ENCODE measurements at regions not wholly inside any gene's neighbourhood (a gene's known extent, or its start where the extent isn't known, plus 50 kb on each side); places are given as distances from the start of the nearest gene placed in this dataset.

DNA sequence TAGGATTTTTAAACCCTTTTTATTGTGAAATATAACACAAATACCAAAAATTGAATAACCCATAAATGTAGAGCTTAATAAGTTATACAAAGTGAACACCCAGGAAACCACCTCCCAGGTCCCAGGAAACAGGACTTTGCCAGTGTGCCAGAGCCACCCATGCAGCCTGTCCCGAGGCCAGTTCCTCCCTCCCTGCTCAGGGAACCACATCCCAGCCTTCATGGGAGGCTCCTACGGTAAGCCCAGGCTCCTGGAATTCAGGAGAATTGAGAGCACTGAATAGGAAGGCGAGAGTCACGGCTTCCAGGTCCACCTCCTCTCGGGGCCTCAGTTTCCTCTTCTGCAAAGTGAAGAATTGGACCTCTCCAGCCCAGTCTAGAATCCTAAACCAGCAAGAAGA lies 178.2 kb downstream of the TMEM132E start:
- H3K27ac ChIP-seq = no peak overlapping the region
- intact Hi-C loops (cut with DNase I) = no loop called here
- no peaks in the 10 kb centered on the region for H3K27me3 ChIP-seq
- DNase-seq = no peak
- no peak overlapping the region for H3K4me3 ChIP-seq
- WGBS, 4 donors = 84 to 89% (median 86%) methylated on average over 5 of the region's 5 CpGs
- no peaks in the 10 kb centered on the region for H3K36me3 ChIP-seq (replicated peaks in 1 of 2)
- no peak for TF ChIP-seq POLR2A (IDR thresholded peaks at IDR 0.05)
- TF ChIP-seq, protein P1, sequence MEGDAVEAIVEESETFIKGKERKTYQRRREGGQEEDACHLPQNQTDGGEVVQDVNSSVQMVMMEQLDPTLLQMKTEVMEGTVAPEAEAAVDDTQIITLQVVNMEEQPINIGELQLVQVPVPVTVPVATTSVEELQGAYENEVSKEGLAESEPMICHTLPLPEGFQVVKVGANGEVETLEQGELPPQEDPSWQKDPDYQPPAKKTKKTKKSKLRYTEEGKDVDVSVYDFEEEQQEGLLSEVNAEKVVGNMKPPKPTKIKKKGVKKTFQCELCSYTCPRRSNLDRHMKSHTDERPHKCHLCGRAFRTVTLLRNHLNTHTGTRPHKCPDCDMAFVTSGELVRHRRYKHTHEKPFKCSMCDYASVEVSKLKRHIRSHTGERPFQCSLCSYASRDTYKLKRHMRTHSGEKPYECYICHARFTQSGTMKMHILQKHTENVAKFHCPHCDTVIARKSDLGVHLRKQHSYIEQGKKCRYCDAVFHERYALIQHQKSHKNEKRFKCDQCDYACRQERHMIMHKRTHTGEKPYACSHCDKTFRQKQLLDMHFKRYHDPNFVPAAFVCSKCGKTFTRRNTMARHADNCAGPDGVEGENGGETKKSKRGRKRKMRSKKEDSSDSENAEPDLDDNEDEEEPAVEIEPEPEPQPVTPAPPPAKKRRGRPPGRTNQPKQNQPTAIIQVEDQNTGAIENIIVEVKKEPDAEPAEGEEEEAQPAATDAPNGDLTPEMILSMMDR (IDR thresholded peaks at IDR 0.05) = no peak
- H3K9me3 ChIP-seq (replicated peaks in 1 of 3) = no peaks in the 10 kb centered on the region
- H3K4me1 ChIP-seq (replicated peaks in 1 of 2) = peaks cover 3 to 4% of the 10 kb centered on the region in 2 donors

DNA sequence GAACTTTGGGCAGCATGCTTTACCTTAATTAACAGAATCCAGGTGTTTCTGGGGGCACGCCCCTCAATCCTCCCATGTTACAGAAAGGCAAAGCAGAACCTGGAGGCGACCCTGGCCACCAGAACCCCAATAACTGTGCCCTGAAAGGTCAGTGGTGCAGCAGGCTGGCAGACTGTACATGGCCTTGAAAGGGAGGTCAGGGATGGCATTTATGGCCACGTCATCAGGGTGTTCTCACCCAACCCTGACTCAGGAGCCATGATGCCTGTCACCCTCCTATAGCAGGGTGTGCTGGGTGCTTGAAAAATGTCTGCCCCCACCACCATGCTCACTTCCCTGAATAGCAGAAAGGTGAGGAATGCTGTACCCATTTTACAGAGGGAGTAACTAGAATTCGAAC lies 177.7 kb downstream of the TMEM132E start:
- no peaks in the 10 kb centered on the region for H3K9me3 ChIP-seq (replicated peaks in 1 of 3)
- 41 to 70% (median 59%) methylated on average over 2 to 4 of the region's 4 CpGs for WGBS, 4 donors
- peak overlapping the region in 2 of 5 donors; percentile 37 to 59 for H3K27ac ChIP-seq
- H3K27me3 ChIP-seq = no peaks in the 10 kb centered on the region
- intact Hi-C loops (cut with DNase I) = no loop called here
- TF ChIP-seq POLR2A (IDR thresholded peaks at IDR 0.05) = no peak
- TF ChIP-seq, protein P1 (IDR thresholded peaks at IDR 0.05) = no peak
- H3K36me3 ChIP-seq (replicated peaks in 1 of 2) = no peaks in the 10 kb centered on the region
- peak in 5 of 7 donors; percentile 23 to 52 (median 35) for DNase-seq
- peaks cover 3 to 4% of the 10 kb centered on the region in 2 donors for H3K4me1 ChIP-seq (replicated peaks in 1 of 2)
- H3K4me3 ChIP-seq = no peak overlapping the region

DNA sequence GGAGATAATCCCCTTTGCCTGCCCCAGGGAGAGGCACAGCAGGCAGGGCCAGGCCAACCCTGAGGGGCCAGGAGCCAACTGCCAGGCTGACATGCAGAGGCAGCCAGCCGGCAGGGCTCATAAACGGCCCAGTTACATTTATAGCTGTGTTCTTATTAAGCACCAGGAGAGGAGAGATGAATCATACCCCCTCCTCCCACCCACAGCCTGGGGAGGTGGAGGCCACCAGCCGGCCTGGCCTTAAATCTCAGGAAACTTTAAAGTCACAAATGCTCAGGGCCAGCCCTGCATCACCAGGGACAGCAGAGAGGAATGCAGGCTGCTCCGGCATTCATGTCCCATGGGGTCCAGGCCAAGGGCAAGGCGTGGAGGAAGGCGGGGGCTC lies 177.2 kb downstream of the TMEM132E start:
- DNase-seq = peak; percentile 74 to 92 (median 87)
- 11 to 38% (median 25%) methylated on average over 2 to 6 of the region's 6 CpGs for WGBS, 4 donors
- intact Hi-C loops (cut with DNase I) = no loop called here

DNA sequence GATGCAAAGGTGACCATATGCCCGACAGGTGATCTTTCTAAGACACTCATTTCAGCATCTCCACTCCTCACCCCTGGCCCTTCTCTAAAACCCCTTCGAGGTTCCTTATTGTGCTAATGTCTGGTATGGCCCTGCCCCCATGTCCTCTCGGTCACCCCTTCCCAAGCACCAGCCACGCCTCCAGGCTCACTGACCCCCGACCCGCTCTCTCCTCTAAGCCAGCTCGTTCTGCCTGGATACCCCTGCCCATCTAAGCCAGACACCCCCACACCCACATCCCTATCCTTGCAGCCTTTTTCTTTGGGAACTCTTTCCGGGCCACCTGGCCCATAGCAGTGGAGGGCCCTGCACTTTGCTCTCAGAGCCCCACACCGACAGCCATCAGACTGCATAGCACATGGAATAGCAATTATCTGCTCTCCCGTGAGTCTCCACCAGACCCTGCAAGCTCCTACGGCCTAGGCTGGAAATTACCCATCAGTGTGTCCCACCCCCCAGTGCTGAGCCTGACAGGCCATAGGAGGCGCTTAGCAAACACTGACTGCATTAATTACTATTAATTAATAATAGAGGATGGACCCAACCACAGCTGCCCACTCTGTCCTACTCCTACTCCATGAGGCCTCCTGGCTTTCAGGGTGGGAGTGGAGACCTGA lies 176.7 kb downstream of the TMEM132E start:
- no peak for TF ChIP-seq POLR2A (IDR thresholded peaks at IDR 0.05)
- TF ChIP-seq, protein P1 (IDR thresholded peaks at IDR 0.05) = no peak
- no peak for DNase-seq
- intact Hi-C loops (cut with DNase I) = no loop called here

More for the DNA sequence above, 177.2 kb downstream of the TMEM132E start:
- Histone ChIP-seq H3K9me3 (replicated peaks in 1 of 3) (no peaks in the 10 kb centered on the region), H3K4me1 (replicated peaks in 1 of 2) (peaks cover 3 to 4% of the 10 kb centered on the region in 2 donors), H3K27me3 (no peaks in the 10 kb centered on the region), H3K4me3 (no peak overlapping the region), H3K27ac (peak overlapping the region in 2 of 5 donors; percentile 37 to 59), H3K36me3 (replicated peaks in 1 of 2) (no peaks in the 10 kb centered on the region)
- TF ChIP-seq POLR2A (IDR thresholded peaks at IDR 0.05) = peak in 1 of 2 donors; percentile 7
- TF ChIP-seq, protein P1 (IDR thresholded peaks at IDR 0.05) = peak in 1 of 6 experiments; percentile 11

More for the DNA sequence above, 176.7 kb downstream of the TMEM132E start:
- WGBS, 4 donors = 67 to 74% (median 71%) methylated on average over 12 of the region's 12 CpGs
- Histone ChIP-seq H3K9me3 (replicated peaks in 1 of 3) (no peaks in the 10 kb centered on the region), H3K4me3 (no peak overlapping the region), H3K27ac (peak overlapping the region in 1 of 5 donors; percentile 59), H3K4me1 (replicated peaks in 1 of 2) (peaks cover 3 to 4% of the 10 kb centered on the region in 2 donors), H3K36me3 (replicated peaks in 1 of 2) (no peaks in the 10 kb centered on the region), H3K27me3 (no peaks in the 10 kb centered on the region)
